NB4 (cell line): ENCODE measurements at regions not wholly inside any gene's neighbourhood (a gene's known extent, or its start where the extent isn't known, plus 50 kb on each side); places are given as distances from the start of the nearest gene placed in this dataset.

Experiments used
- DNase-seq: peaks from one replicate; pipeline ENCODE4 v3.0.0; 2010; ENCODE audit warnings: low read depth
- H3K4me3 ChIP-seq: one replicate; pipeline ENCODE4 v1.5.1; 2011; ENCODE audit warnings: mild to moderate bottlenecking, low read depth, low read length, moderate library complexity
- MYC ChIP-seq: IDR thresholded peaks from 2 replicates; pipeline ENCODE4 v1.6.1; 2011; ENCODE audit warnings: low read depth, low read length
- POLR2A ChIP-seq: IDR thresholded peaks from 2 replicates; pipeline ENCODE4 v1.6.1; 2011; ENCODE audit warnings: mild to moderate bottlenecking; ENCODE audit not compliant: insufficient read length; ENCODE audit errors: extremely low read depth
- TF ChIP-seq, protein P1 (sequence below): IDR thresholded peaks from one replicate; pipeline ENCODE4 v1.5.1; 2012; ENCODE audit warnings: low read depth, low read length
- TF ChIP-seq, protein P2 (sequence below): IDR thresholded peaks from 2 replicates; pipeline ENCODE4 v1.6.1; 2011; ENCODE audit warnings: low read depth, low read length

GRCh38 chr15:35320158-35320780 is 225.7 kb downstream of the DPH6 start:
- H3K4me3 ChIP-seq: no peak overlapping the region
- DNase-seq: no peak
- TF ChIP-seq, protein P1, sequence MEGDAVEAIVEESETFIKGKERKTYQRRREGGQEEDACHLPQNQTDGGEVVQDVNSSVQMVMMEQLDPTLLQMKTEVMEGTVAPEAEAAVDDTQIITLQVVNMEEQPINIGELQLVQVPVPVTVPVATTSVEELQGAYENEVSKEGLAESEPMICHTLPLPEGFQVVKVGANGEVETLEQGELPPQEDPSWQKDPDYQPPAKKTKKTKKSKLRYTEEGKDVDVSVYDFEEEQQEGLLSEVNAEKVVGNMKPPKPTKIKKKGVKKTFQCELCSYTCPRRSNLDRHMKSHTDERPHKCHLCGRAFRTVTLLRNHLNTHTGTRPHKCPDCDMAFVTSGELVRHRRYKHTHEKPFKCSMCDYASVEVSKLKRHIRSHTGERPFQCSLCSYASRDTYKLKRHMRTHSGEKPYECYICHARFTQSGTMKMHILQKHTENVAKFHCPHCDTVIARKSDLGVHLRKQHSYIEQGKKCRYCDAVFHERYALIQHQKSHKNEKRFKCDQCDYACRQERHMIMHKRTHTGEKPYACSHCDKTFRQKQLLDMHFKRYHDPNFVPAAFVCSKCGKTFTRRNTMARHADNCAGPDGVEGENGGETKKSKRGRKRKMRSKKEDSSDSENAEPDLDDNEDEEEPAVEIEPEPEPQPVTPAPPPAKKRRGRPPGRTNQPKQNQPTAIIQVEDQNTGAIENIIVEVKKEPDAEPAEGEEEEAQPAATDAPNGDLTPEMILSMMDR: no peak
- TF ChIP-seq, protein P2, sequence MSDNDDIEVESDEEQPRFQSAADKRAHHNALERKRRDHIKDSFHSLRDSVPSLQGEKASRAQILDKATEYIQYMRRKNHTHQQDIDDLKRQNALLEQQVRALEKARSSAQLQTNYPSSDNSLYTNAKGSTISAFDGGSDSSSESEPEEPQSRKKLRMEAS: no peak
- TF ChIP-seq MYC: no peak

DNA sequence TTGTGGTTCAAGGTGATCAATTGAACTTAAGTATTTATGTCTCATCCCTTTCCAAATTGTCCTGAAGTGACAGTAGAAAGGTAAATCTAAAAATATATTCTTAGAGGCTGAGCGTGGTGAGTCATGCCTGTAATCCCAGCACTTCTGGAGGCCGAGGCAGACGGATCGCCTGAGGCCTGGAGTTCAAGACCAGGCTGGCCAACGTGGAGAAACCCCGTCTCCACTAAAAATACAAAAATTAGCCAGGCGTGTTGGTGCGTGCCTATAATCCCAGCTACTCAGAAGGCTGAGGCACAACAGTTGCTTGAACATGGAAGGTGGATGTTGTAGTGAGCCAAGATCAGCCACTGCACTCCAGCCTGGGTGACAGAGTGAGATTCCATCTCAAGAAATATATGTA is 226.6 kb downstream of the DPH6 start:
- TF ChIP-seq, protein P1: no peak
- TF ChIP-seq MYC: no peak
- TF ChIP-seq, protein P2: no peak
- no peak for TF ChIP-seq POLR2A
- DNase-seq: no peak
- H3K4me3 ChIP-seq: no peak overlapping the region

DNA sequence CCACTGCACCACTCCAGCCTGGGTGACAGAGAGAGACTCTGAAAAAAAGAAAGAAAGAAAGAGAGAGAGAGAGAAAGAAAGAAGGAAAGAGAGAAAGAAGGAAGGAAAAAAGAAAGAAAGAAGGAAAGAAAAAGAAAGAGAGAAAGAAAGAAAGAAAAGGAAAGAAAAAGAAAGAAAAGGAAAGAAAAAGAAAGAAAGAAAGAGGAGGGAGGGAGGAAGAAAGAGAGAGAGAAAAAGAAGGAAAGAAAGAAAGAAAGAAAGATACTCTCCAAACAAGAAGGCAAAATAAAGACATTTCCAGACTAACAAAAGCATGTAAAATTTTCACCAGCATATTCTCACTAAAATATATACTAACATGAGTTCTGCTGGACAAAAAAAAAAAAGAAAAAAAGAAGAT is 228.7 kb downstream of the DPH6 start:
- DNase-seq: no peak
- H3K4me3 ChIP-seq: no peak overlapping the region
- TF ChIP-seq, protein P1: no peak
- TF ChIP-seq MYC: no peak
- no peak for TF ChIP-seq POLR2A
- TF ChIP-seq, protein P2: no peak

DNA sequence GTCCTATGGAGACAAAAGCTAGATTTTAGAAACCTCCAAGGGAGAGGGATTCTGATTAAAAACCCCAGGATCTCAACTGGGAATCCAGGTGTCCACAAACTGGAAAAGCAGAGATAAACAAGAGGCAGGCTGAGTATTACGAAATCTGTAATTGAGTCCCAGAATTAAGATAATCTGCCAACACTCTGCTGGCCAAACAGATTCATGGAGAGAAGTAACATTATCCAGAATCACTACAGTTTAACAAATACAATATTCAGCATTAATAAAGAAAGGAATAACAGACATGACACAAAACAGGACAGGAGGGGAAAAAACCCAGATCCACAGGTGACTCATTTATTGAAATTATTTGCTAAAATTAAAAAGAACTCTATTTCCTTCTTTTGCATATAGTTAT is 227.2 kb upstream of the NANOGP8 start:
- no peak for DNase-seq
- TF ChIP-seq, protein P1: no peak
- TF ChIP-seq MYC: no peak
- TF ChIP-seq, protein P2: no peak
- TF ChIP-seq POLR2A: no peak
- no peak overlapping the region for H3K4me3 ChIP-seq

- no peak for TF ChIP-seq POLR2A
- TF ChIP-seq, protein P2: no peak
- no peak for TF ChIP-seq MYC
- TF ChIP-seq, protein P1: no peak
- no peak for DNase-seq
- H3K4me3 ChIP-seq: no peak overlapping the region
Measured at GRCh38 chr15:35311615-35312014, 226.5 kb upstream of the NANOGP8 start.

DNA sequence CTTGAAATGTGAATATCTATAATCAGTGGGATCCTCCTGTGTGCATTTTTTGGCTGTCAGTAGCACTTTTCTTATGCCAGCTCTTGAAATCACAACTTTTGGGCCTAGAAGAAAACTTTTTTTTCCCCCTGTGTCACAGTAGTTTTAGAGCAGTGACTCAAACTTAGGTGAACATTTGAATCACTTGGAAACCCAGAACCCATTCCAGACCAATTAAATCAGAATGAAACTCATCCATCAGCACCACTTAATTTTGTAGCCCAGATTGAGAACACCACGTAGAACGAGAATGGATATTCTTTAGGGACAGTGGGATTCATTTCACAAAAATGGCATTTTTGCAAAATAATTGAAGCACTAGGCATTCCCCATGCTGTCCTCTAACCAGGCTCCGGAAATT is 224.8 kb upstream of the NANOGP8 start:
- no peak overlapping the region for H3K4me3 ChIP-seq
- no peak for DNase-seq

More for the DNA sequence above, 224.8 kb upstream of the NANOGP8 start:
- TF ChIP-seq, protein P2: no peak
